GM04503 (cell line): ENCODE measurements at regions not wholly inside any gene's neighbourhood (a gene's known extent, or its start where the extent isn't known, plus 50 kb on each side); places are given as distances from the start of the nearest gene placed in this dataset.

Source experiments
- DNase-seq: peaks from one replicate; pipeline ENCODE4 v3.0.0-alpha.2; 2012; ENCODE audit warnings: low read depth

DNA sequence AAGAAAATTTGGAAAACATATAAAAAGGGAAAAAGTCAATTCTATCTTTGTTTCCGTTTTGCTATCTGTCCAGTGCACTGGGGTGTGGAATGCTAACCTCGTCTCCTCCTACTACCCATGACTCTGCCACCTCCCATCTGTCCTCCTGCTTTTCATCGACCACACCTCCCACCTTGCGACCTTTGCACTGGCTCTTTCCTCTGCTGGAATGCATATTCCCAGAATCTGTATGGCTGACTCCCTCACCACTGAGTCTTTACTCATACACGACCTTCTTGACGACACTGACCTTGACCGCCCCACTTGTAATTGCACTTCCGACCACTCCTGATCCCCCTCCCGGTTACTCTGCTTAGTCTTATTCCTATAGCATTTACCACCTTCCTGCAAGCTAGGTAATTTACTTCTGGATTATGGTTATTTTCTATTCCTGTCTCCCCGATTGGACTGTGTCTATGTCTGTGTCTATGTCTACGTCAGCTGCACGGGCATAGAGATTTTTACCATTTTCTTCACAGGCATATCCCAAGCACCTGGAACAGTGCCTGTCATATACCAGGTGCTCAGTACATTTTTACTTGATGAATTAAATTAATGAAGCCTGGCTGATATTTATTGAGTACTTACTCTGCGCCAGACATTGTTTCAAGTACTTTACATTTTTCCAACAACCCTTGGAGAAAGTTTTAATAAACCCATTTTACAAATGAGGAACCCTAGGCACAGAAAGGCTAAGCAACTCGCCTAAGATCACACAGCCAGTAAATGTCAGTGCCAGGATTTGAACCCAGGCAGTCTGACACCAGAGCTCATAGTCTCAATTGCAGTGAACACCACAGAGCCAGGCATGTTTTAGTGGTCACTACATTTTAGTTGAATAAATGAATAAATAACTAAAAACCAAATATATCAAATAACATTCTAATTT lies 54.0 kb upstream of the SLC22A11 start:
- DNase-seq: no peak

DNA sequence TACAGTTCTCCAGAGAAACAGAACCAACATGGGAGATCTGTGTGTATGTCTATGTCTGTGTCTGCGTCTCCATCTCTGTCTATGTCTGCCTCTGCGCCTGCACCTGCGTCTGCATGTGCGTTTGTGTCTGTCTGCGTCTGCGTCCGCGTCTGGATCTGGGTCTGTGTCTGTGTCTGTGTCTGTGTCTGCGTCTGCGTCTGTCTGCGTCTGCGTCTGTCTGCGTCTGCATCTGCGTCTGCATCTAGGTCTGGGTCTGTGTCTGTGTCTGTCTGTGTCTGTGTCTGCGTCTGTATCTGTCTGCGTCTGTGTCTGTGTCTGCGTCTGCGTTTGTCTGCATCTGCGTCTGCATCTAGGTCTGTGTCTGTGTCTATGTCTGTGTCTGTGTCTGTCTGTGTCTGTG lies 53.1 kb upstream of the SLC22A11 start:
- no peak for DNase-seq

DNA sequence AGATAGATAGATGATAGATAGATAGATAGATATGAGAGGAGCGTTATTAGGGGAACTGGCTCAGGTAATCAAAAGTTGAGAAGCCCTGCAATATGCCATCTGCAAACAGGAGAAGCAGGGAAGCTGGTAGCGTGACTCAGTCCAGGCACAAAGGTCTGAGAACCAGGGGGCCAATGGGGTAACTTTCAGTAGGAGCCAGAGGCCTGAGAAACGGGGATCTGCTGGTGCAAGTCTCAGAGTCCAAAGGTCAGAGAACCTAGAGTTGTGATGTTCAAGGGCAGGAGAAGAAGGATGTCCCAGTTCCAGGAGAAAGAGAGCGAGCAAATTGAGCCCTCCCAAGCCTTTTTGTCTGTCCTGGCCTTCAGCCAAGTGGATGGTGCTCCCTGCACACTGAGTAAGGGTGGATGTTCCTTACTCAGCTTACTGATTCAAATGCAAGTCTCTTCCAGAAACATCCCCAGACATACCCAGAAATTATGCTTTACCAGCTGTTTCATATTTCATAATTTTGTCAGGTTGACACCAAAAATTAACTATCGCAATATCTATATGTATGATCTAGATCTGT lies 52.5 kb upstream of the SLC22A11 start:
- no peak for DNase-seq

DNA sequence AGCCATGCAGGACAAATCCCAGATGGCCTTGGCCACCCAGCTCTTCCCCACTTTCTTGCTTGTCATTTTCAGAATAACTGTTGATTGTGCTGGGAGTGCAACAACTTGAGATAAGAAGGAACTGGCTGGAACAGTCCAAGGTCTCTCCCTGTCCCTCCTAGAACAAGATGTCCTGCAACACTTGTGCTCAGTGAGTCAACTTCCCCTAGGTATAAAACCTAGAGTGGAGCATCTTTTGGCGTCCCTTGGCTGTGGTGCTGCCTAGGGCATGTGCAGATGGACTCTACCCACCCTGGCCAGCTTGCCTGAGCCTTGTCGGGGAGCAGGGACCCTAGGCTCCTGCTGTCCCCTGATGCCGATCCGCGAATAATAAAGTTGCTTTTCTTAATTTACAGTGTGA lies 50.7 kb upstream of the SLC22A11 start:
- DNase-seq: no peak
